ENCODE measurements at regions not wholly inside any gene's neighbourhood (a gene's known extent, or its start where the extent isn't known, plus 50 kb on each side); places are given as distances from the start of the nearest gene placed in this dataset.
"Not testable (repeated sequence)": the region's sequence is repeated elsewhere in the genome, so short reads cannot be mapped to it uniquely, and the experiment has no call there.

DNA sequence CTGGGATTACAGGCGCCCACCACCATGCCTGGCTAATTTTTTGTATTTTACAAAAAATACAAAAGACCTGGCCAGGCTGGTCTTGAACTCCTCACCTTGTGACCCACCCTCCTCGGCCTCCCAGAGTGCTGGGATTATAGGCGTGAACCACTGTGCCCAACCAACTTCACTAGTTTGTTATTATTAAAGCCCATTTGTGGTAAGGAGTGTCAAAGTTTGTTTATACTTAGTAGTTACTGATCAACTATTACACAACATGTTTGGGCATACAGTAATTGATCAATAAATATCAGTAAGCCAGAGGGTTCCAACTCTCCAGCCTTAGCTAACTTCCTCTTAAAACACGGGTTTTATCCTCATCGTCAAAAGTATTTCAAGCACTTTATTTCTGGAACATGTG is 67.5 kb upstream of the ZNG1B start:
- Histone ChIP-seq H4K8ac (ENCODE audit: low read depth in 2 of 2, low read length in 2 of 2) (no peak overlapping the region), H3K14ac (replicated peaks; ENCODE audit: low read depth, low read length) (no peak overlapping the region), H2AK5ac (ENCODE audit: low read depth, low read length) (no peak overlapping the region), H3K4me2 (ENCODE audit: low read depth, low read length) (no peak overlapping the region), H3K9me1 (ENCODE audit: insufficient read depth, low read length) (no peaks in the 10 kb centered on the region), H3K27me3 (ENCODE audit: control insufficient read depth, insufficient read depth, low read length) (peaks cover 16% of the 10 kb centered on the region), H3K9me3 (ENCODE audit: control insufficient read depth, insufficient read depth, low read length) (no peaks in the 10 kb centered on the region), H2BK120ac (ENCODE audit: low read depth, low read length) (no peak overlapping the region), H3K4me1 (ENCODE audit: control insufficient read depth, insufficient read depth, low read length) (no peaks in the 10 kb centered on the region), H3K56ac (ENCODE audit: extremely low read depth, insufficient read depth, low read length) (no peak overlapping the region), H2AFZ (replicated peaks; ENCODE audit: low read length, poor library complexity) (no peak overlapping the region), H3K18ac (ENCODE audit: low read depth, low read length) (no peak overlapping the region), H2BK20ac (ENCODE audit: low read depth, low read length) (no peak overlapping the region), H2BK15ac (ENCODE audit: low read depth, low read length) (no peak overlapping the region), H4K20me1 (ENCODE audit: insufficient read depth, low read length) (no peaks in the 10 kb centered on the region), H3K4me3 (ENCODE audit: insufficient read depth, low read depth, low read length) (no peak overlapping the region), H3K23ac (ENCODE audit: low read depth, low read length) (no peak overlapping the region), H4K91ac (ENCODE audit: insufficient read depth, low read depth, low read length) (no peak overlapping the region), H3K36me3 (ENCODE audit: control insufficient read depth, insufficient read depth, low read length) (no peaks in the 10 kb centered on the region), H4K5ac (ENCODE audit: low read depth, low read length) (no peak overlapping the region), H3K9ac (ENCODE audit: low read depth, low read length) (no peak overlapping the region), H3K79me1 (ENCODE audit: low read depth in 1 of 2, low read length in 2 of 2) (no peaks in the 10 kb centered on the region), H3K4ac (ENCODE audit: low read depth, low read length) (no peak overlapping the region), H2AK9ac (replicated peaks; ENCODE audit: low read depth, low read length, poor library complexity) (no peak overlapping the region), H3K27ac (ENCODE audit: insufficient read depth, low read length) (no peak overlapping the region), H2BK5ac (ENCODE audit: low read depth, low read length, poor library complexity, severe bottlenecking) (no peak overlapping the region)
- in situ Hi-C loops (cut with MboI; ENCODE audit: low sequenced_read_pairs): loop anchor here (5.0 kb wide), 2 partner anchors 123 to 233 kb away; no protein-coding TSS in a partner anchor
- CTCF ChIA-PET: interaction anchor here (0.8 to 2.2 kb wide), 4 partner anchors 121 to 171 kb away, joined by 4 to 12 read pairs (median 8); no protein-coding TSS in a partner anchor
- TF ChIP-seq CEBPB (IDR thresholded peaks at IDR 0.05; ENCODE audit: low read depth, low read length) (peak; percentile 46; the same call in 1 of the 2 replicates), NFE2L2 (IDR thresholded peaks at IDR 0.05; ENCODE audit: low read depth, low read length) (no peak), POLR2A (IDR thresholded peaks at IDR 0.05; ENCODE audit: low read depth, low read length) (no peak), RFX5 (IDR thresholded peaks at IDR 0.05; ENCODE audit: low read depth, low read length) (no peak), RCOR1 (IDR thresholded peaks at IDR 0.05; ENCODE audit: insufficient replicate concordance, low read length) (no peak)
- intact Hi-C loops (cut with micrococcal nuclease): loop anchor here (1.0 kb wide), 3 partner anchors 121 to 232 kb away; no protein-coding TSS in a partner anchor
- dilution Hi-C loops (cut with HindIII; ENCODE audit: low sequenced_read_pairs, unreplicated experiment): no loop called here
- DNase-seq (no peak), ATAC-seq (ENCODE audit: low read depth) (no peak)
- no TSS peak for BruUV-seq (replicated peaks)
- POLR2A ChIA-PET (ENCODE audit: unreplicated experiment): interaction anchor here (0.6 kb wide), 1 partner anchor 121 kb away, joined by 3 read pairs; no protein-coding TSS in a partner anchor
- no CpG with 5 or more reads among the region's 5 CpGs for WGBS, 2 experiments (ENCODE audit: extremely low coverage in 2 of 2, insufficient read length in 1 of 2)

DNA sequence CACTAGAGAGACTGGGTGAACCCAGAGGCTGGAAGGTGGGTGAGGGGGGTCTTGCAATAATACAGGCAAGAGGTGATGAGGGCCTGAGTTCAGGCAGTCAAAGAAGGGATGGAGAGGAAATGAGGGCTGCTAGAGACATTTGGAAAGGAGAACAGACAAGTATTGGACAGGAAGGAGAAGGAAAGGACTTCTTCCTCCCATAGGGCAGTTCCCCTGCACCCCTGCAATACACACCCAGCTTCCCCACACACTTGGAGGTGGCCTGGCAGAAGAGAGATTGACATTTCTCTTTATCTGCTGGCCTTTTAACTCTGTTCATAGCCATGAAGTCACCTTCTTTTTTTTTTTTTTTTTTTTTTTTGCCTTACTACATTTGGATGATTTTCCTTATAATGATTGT is 68.9 kb upstream of the ZNG1B start:
- CTCF ChIA-PET; H3K4me2 ChIP-seq (ENCODE audit: low read depth, low read length): not testable (repeated sequence)

More for the DNA sequence above, 68.9 kb upstream of the ZNG1B start:
- H3K4me1 ChIP-seq (ENCODE audit: control insufficient read depth, insufficient read depth, low read length); H3K9me3 ChIP-seq (ENCODE audit: control insufficient read depth, insufficient read depth, low read length); H2AFZ ChIP-seq (replicated peaks; ENCODE audit: low read length, poor library complexity); H3K79me1 ChIP-seq (ENCODE audit: low read depth in 1 of 2, low read length in 2 of 2); H3K27ac ChIP-seq (ENCODE audit: insufficient read depth, low read length); H4K8ac ChIP-seq (ENCODE audit: low read depth in 2 of 2, low read length in 2 of 2); H4K20me1 ChIP-seq (ENCODE audit: insufficient read depth, low read length); H3K9me1 ChIP-seq (ENCODE audit: insufficient read depth, low read length); DNase-seq; H3K36me3 ChIP-seq (ENCODE audit: control insufficient read depth, insufficient read depth, low read length); H2BK5ac ChIP-seq (ENCODE audit: low read depth, low read length, poor library complexity, severe bottlenecking); H2BK120ac ChIP-seq (ENCODE audit: low read depth, low read length); H3K18ac ChIP-seq (ENCODE audit: low read depth, low read length); POLR2A ChIA-PET (ENCODE audit: unreplicated experiment); in situ Hi-C loops (cut with MboI; ENCODE audit: low sequenced_read_pairs); BruUV-seq (replicated peaks); intact Hi-C loops (cut with micrococcal nuclease); H4K5ac ChIP-seq (ENCODE audit: low read depth, low read length); H3K56ac ChIP-seq (ENCODE audit: extremely low read depth, insufficient read depth, low read length); ATAC-seq (ENCODE audit: low read depth); H2AK9ac ChIP-seq (replicated peaks; ENCODE audit: low read depth, low read length, poor library complexity); H3K4ac ChIP-seq (ENCODE audit: low read depth, low read length); dilution Hi-C loops (cut with HindIII; ENCODE audit: low sequenced_read_pairs, unreplicated experiment); H3K4me3 ChIP-seq (ENCODE audit: insufficient read depth, low read depth, low read length); H2BK15ac ChIP-seq (ENCODE audit: low read depth, low read length); H2BK20ac ChIP-seq (ENCODE audit: low read depth, low read length); H3K9ac ChIP-seq (ENCODE audit: low read depth, low read length); H3K23ac ChIP-seq (ENCODE audit: low read depth, low read length); H4K91ac ChIP-seq (ENCODE audit: insufficient read depth, low read depth, low read length); H3K14ac ChIP-seq (replicated peaks; ENCODE audit: low read depth, low read length); H2AK5ac ChIP-seq (ENCODE audit: low read depth, low read length): not testable (repeated sequence)
- peaks cover 17% of the 10 kb centered on the region for H3K27me3 ChIP-seq (ENCODE audit: control insufficient read depth, insufficient read depth, low read length)
